Activated effector memory CD4-positive, alpha-beta T cell treated with anti-CD3 and anti-CD28 coated beads, Interleukin-2, amount 50 U/mL, for 16 hours (primary cell): ENCODE measurements at regions not wholly inside any gene's neighbourhood (a gene's known extent, or its start where the extent isn't known, plus 50 kb on each side); places are given as distances from the start of the nearest gene placed in this dataset.

ENCODE experiments used
- DNase-seq: peaks from one replicate; pipeline ENCODE4 v3.0.0-alpha.2; 2020

DNA sequence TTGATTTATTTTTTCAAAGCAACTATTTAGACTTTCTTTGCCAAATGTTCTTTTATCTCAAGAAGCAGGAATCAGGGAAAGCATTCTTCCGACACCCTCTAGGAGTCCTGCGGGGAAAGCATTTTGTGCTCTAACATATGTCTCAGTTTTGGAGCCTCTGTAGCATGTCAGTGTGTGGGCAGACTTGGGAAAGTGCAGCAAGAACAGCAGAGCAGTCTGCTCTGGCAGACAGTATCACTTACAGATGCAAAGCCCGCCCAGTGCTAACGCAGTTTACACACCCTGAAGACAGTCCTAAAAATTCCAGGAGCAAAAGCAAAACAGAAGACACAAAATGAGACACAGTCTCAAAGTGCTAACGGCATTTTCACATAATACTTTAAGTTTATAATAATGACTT, 393.5 kb downstream of the KLF12 start:
- no peak for DNase-seq

- no peak for DNase-seq
Measured at GRCh38 chr13:73739394-73739793, 394.8 kb downstream of the KLF12 start.

- DNase-seq = no peak
Measured at GRCh38 chr13:73738626-73739025, 395.6 kb downstream of the KLF12 start.

DNA sequence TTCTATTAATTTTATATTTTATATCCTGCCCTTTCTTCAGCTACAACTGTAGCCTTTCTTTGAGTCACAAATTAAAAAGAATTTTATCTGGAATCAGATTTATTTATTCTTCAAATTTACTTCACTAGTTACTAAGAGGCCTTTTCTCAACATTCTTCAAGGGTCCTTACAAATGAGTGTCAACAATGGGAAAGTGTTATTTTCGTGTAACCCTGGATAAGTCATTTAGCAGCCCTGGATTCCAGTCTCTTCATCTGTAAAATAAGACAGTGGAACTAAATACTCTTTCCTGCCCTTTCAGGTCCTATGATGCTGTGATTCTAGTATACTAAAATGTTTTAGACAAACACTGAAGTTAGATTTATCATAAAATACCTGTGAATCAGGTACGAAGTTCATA, 397.0 kb downstream of the KLF12 start:
- no peak for DNase-seq

DNA sequence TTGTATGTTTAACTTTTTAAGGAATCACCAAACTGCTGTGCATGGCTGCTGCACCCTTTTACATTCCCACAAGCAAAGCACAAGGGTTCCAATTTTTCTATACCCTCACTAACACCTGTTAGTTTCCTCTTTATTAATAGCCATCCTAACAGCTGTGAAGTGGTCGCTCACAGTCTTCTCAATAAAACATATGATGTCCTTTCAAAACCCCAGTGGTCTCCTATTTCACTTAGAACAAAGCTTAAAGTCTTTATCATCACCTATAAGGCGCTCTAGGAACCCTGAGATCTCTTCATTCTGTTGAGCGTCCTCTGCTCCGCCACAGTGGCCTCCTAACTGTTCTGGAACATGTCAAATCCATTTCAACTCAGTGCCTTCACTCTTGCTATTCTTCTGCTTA, 400.5 kb downstream of the KLF12 start:
- DNase-seq = no peak

DNA sequence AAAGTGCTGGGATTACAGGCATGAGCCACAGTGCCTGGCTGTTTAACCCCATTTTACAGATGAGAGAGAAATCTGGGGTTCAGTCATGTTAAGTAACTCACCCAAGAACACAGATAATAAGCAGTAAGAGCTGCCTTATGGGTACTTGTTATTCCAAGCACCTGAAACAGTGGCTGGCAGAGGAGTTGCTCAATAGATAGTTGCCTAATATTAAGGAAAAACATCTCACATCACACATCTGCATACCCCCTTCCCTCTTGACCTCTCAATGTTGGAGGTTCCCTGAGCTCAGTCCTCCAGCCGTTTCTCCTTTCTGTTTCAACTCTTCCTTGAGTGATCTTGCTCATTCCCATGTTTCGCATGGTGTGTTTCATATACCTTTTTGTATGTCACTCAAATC, 401.9 kb downstream of the KLF12 start:
- DNase-seq = no peak

DNA sequence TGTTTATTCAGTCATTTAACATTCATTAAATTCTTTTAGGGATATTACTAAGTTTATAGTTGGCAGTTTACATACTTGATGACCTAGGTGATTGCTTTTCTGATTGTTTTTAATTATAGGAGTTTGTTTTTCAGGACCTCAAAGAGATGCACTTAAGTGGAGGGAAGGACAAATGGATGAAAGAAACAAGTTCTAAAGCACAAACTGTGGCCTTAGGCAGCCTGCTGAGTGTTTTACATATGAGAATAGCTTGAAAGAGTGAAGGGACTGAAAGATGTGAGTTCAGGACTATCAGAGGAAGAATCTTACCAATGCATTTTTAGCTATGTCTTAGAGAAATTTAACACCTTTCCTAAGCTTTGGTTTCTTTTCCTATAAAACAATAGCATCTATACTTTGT, 402.6 kb downstream of the KLF12 start:
- no peak for DNase-seq

GRCh38 chr13:73730014-73730413, 404.2 kb downstream of the KLF12 start:
- DNase-seq = no peak

- DNase-seq = no peak
Measured at GRCh38 chr13:73729046-73729445, 405.2 kb downstream of the KLF12 start.

DNA sequence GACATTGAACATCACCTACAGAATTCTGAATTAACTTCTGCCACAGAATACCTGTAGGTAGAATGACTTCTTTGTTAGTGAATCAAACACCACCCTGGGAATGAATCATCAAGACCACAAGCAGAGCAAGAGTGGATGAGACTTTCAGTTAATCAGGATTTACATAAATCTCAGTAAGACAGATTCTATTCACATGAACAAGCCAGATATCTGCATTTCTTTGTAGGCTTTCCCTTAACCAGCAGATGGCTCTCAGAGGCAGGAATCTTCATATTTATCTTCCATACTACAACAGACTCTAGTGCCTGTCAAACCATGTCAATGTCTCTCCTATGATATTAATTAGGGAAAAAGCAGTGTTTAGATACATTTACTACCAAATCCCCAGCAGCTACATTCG, 412.1 kb downstream of the KLF12 start:
- DNase-seq = no peak

GRCh38 chr13:73721571-73721970, 412.6 kb downstream of the KLF12 start:
- DNase-seq = no peak

DNA sequence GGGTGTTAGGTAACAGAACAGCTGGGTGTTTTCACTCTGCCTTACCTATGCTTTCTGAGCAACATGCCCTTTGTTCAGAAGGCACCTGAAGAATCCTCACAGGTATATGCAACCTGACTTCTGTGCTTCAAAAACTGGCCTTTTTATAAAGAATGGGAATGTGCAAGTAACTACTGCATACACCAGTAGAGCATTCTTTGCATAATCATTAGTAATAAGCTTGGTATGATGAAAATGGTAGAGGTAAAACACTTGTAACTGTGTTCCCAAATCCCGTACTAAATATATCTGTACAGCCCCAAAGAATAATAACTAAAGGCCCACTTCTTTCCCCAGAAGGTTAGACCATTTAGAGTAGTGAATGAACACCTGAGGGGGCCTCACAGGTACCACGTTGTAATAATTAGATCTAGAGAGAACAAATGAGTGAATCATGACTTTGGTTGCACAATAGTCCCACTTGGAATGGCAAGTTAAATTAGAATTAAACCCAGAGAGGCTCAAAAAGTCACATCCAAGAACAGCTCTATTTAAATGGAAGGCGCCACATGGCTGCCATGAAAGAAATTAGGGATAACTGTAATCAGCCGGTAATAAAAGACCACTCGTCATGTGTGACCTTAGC, 413.9 kb downstream of the KLF12 start:
- no peak for DNase-seq

GRCh38 chr13:73718246-73718645, 416.0 kb downstream of the KLF12 start:
- DNase-seq = no peak

GRCh38 chr13:73717632-73718031, 416.6 kb downstream of the KLF12 start:
- DNase-seq = no peak

DNA sequence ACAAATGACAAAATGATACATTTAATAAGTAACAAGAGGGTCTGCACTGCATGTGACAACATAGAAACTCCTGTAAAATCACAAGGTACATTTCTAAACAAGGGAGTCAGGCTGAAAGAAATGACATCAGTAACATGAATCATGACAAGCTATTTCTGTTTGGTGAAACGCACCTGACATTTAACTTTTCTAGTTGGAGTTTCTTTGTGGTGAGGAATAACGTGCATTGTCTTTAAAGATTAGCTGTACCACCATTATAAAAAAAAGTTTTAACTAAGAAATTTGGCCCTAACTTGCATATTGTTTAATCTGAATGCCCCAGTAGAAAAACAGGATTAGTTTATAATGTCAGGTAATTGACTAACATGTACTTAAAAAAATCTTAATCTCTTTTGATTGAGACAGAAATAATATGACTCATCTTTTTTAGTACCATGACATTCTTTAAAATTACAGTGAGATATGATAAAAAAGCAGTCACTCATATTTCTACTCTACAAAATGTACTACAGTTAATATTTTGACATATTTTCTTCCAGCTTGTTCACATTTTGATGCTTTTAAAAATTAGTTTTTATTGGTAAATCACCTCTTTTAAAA, 418.2 kb downstream of the KLF12 start:
- DNase-seq = no peak

DNA sequence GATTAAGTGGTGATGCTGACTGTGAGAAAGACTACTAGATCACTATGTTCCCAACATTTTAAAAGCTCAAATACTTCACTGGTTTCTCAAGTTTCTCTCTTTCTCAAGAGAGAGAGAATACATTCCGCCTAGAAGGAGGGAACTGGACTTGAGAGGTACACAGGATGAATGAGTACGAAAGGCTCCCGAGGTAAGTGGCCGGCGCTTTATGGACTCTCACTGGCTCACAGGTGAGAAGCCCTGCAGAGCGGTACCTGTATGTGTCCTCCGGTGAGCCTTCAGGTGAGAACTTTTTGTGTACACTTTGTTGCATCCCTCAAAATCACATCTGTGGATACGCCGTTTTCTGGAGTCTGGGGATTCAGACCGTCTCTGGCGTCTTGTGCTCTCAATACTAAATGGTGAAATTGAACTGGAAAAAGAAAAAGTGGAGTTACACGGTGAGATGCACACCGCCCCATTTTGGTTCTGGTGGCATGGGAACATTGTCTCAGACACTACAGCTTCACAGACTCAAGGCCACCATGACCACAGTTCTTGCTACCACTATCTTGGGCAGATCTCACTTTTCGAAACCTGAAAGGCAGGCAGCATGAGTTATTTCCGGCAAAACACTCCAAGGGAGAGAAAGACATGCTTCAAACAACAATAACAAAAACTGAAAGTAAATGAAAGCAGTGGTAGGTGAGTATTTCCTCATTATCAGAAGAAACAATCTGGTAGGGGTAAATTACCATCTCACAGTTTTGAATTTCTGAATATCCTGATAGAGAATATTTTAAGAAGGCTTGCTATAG, 418.9 kb downstream of the KLF12 start:
- peak; percentile 83 for DNase-seq

DNA sequence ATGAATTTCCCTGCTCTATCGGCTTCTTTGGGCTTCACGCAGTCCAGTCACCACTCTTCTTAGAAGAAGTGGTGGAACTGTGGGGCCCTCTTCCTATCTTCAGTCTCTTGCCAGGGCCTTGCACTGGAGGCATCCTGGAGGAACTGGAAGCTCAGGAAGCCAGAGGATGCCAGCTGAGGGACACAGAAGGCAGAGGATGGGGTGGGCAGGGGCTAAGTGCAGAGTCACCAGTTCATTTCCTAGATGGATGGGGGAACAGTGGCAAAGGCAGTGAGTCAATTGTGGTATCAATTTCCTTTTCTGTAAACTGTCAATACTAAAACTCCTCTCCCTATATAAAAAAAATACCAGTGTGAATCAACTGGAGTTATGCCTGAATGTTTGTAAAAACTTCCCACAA, 419.7 kb downstream of the KLF12 start:
- DNase-seq = peak; percentile 66

- DNase-seq = peak; percentile 74
Measured at GRCh38 chr13:73708393-73708985, 425.7 kb downstream of the KLF12 start.

GRCh38 chr13:73704587-73704986, 429.6 kb downstream of the KLF12 start:
- no peak for DNase-seq

- DNase-seq = no peak
Measured at GRCh38 chr13:73703606-73704005, 430.6 kb downstream of the KLF12 start.

DNA sequence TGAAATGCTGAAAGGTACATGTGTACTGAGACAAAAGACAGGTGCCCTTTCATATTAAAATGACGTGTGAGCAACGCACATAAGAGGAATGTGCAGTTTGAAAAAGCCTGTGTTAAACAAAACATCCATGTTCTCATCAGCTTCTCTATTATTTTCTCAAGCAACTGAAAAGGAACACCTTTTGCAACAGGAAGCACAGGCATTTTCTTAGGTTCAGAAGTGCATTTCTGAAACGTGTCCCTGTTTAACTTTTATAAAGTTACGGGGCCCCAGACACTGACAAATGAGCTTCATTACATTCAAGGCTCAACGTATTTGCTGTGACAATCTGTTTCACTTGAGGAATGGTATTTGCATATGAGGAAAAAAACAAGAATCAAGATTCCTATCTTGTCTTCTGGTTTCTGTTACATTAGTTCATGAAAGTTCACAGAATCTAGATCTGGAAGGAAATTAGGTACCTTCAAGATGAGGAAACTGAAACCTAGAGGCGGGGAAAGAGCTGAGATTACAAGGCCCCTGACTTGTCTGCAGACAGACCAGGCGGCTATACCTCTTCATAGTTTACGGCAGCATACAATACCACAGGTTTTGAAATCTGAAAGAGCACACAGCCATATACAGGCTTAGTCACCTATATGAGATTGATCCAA, 431.7 kb downstream of the KLF12 start:
- DNase-seq = peak; percentile 75

- no peak for DNase-seq
Measured at GRCh38 chr13:73701160-73701559, 433.0 kb downstream of the KLF12 start.

DNA sequence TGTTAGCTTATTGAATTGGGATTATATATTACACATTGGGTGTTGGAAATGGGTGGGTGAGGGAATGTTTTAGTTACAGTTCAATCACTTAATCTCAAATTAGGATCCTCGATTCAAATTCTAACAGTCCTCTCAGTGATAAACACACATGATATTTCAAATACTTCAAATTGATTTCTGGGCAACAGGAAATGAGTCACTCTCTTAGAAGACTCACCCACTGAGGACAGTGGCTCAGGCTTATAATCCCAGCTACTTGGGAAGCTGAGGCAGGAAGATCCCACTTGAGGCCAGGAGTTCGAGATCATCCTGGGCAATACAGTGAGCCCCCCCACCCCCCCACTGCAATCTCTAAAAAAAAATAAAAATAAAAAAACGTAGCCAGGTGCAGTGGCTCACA, 435.3 kb downstream of the KLF12 start:
- DNase-seq = no peak
